CD4-positive, alpha-beta T cell (primary cell): ENCODE measurements at regions not wholly inside any gene's neighbourhood (a gene's known extent, or its start where the extent isn't known, plus 50 kb on each side); places are given as distances from the start of the nearest gene placed in this dataset.
"Not testable (repeated sequence)": the region's sequence is repeated elsewhere in the genome, so short reads cannot be mapped to it uniquely, and the experiment has no call there.

Source experiments
- ATAC-seq: fragments of 200-7000 bp; cut with Tn5 transposase; one replicate; pipeline ENCODE4 v1.10.0; 2022; ENCODE audit warnings: mild to moderate bottlenecking; ENCODE audit not compliant: poor library complexity
- CTCF ChIA-PET: fragments of 350-600 bp; sonication (Branson Sonifier 250); formaldehyde crosslinking; loops from one replicate; lab custom pipeline; 2021; ENCODE audit warnings: antibody characterized with exemption, inconsistent platforms; lab: Charles Lee
- POLR2A ChIA-PET: fragments of 350-600 bp; sonication (Branson Sonifier 250); formaldehyde crosslinking; loops from one replicate; lab custom pipeline; 2021; ENCODE audit warnings: antibody characterized with exemption, inconsistent platforms; lab: Charles Lee
- DNase-seq, 14 experiments: peaks; one replicate each; pipeline ENCODE4 v3.0.0-alpha.2; 2013 to 2020; ENCODE audit warnings: mixed read lengths in 2 of 14
- H3K27ac ChIP-seq, 2 donors: one replicate each; pipeline versions ENCODE4 v1.5.1 to v1.7.0; 2013; ENCODE audit warnings: low read length in 2 of 2, low read depth in 1 of 2, mild to moderate bottlenecking in 1 of 2
- H3K27me3 ChIP-seq, 2 experiments: 1 replicate in 1 of 2; 2 replicates in 1 of 2; pipeline versions ENCODE4 v1.6.1 to v1.7.0; 2013; ENCODE audit warnings: low read length in 2 of 2, control low read depth in 1 of 2, mild to moderate bottlenecking in 1 of 2, moderate library complexity in 1 of 2; ENCODE audit not compliant: insufficient read depth in 2 of 2, control insufficient read depth in 1 of 2
- H3K36me3 ChIP-seq: one replicate; pipeline ENCODE4 v1.6.1; 2013; ENCODE audit warnings: low read length, control low read depth; ENCODE audit not compliant: insufficient read depth
- H3K4me1 ChIP-seq: one replicate; pipeline ENCODE4 v1.6.1; 2013; ENCODE audit warnings: low read length, control low read depth; ENCODE audit not compliant: insufficient read depth
- H3K4me3 ChIP-seq: one replicate; pipeline ENCODE4 v1.5.1; 2013; ENCODE audit warnings: mild to moderate bottlenecking, low read length, moderate library complexity
- H3K9me3 ChIP-seq, 2 experiments: 1 replicate in 1 of 2; 2 replicates in 1 of 2; pipeline versions ENCODE4 v1.6.1 to v1.7.0; 2013; ENCODE audit warnings: low read length in 2 of 2, mild to moderate bottlenecking in 2 of 2, control low read depth in 1 of 2, moderate library complexity in 1 of 2; ENCODE audit not compliant: control insufficient read depth in 1 of 2, insufficient read depth in 1 of 2
- H3K27ac Mint-ChIP-seq: one replicate; pipeline ENCODE4 v1.8.0; 2020; ENCODE audit warnings: mixed read lengths
- H3K27me3 Mint-ChIP-seq: one replicate; pipeline ENCODE4 v1.8.0; 2021; ENCODE audit warnings: mixed read lengths
- H3K36me3 Mint-ChIP-seq: one replicate; pipeline ENCODE4 v1.8.0; 2021; ENCODE audit warnings: low read depth, mixed read lengths
- H3K4me1 Mint-ChIP-seq: one replicate; pipeline ENCODE4 v1.8.0; 2021; ENCODE audit warnings: low read depth, mixed read lengths
- H3K4me3 Mint-ChIP-seq: one replicate; pipeline ENCODE4 v1.8.0; 2020; ENCODE audit warnings: mild to moderate bottlenecking, mixed read lengths
- H3K9me3 Mint-ChIP-seq: one replicate; pipeline ENCODE4 v1.8.0; 2020; ENCODE audit warnings: mixed read lengths
- CTCF ChIP-seq: fragments of 200-600 bp; IDR thresholded peaks from one replicate; pipeline ENCODE4 v1.8.0; 2022; ENCODE audit warnings: antibody characterized with exemption, mild to moderate bottlenecking
- intact Hi-C, 2 experiments: fragments of 100-400 bp; cut with DNase I in 1 of 2; cut with micrococcal nuclease in 1 of 2; formaldehyde crosslinking; loops; one replicate each; pipeline versions ENCODE4 v1.15.1 to v1.9.0; 2023 to 2025; cut with DNase I, micrococcal nuclease

GRCh38 chr7:6962871-6963270 lies 136.8 kb upstream of the CCZ1B start:
- H3K27me3 Mint-ChIP-seq = peaks cover 38% of the 10 kb centered on the region
- H3K4me1 Mint-ChIP-seq, H3K27me3 ChIP-seq, H3K36me3 ChIP-seq, CTCF ChIA-PET, POLR2A ChIA-PET, H3K4me1 ChIP-seq, DNase-seq, ATAC-seq, H3K27ac ChIP-seq, H3K4me3 Mint-ChIP-seq, H3K9me3 Mint-ChIP-seq, H3K27ac Mint-ChIP-seq, H3K36me3 Mint-ChIP-seq, H3K9me3 ChIP-seq, H3K4me3 ChIP-seq: not testable (repeated sequence)
- intact Hi-C loops = loop anchor here (10.0 kb wide), 2 partner anchors 1252 to 1332 kb away; no protein-coding TSS in a partner anchor

GRCh38 chr7:6965051-6965450 lies 139.0 kb upstream of the CCZ1B start:
- H3K27ac Mint-ChIP-seq, H3K9me3 ChIP-seq, H3K36me3 ChIP-seq, H3K4me3 Mint-ChIP-seq, H3K9me3 Mint-ChIP-seq, H3K4me3 ChIP-seq, POLR2A ChIA-PET, H3K4me1 Mint-ChIP-seq, H3K27ac ChIP-seq, CTCF ChIA-PET, H3K36me3 Mint-ChIP-seq, H3K27me3 ChIP-seq, ATAC-seq, H3K4me1 ChIP-seq: not testable (repeated sequence)
- intact Hi-C loops = loop anchor here (1.0 to 10.0 kb wide), 6 partner anchors 92 to 1330 kb away; no protein-coding TSS in a partner anchor
- DNase-seq = peak; percentile 46 to 68 (median 60)
- peaks cover 31% of the 10 kb centered on the region for H3K27me3 Mint-ChIP-seq
- TF ChIP-seq CTCF = peak; percentile 40

GRCh38 chr7:6970180-6970579 lies 144.1 kb upstream of the CCZ1B start:
- H3K9me3 ChIP-seq, H3K27me3 Mint-ChIP-seq, H3K36me3 Mint-ChIP-seq, H3K4me1 Mint-ChIP-seq, H3K9me3 Mint-ChIP-seq, DNase-seq, intact Hi-C loops, H3K4me1 ChIP-seq, H3K27me3 ChIP-seq, POLR2A ChIA-PET, H3K27ac ChIP-seq, H3K4me3 ChIP-seq, CTCF ChIA-PET, ATAC-seq, H3K36me3 ChIP-seq, H3K27ac Mint-ChIP-seq, H3K4me3 Mint-ChIP-seq: not testable (repeated sequence)

- POLR2A ChIA-PET, H3K27ac ChIP-seq, CTCF ChIA-PET, H3K4me1 Mint-ChIP-seq, H3K27ac Mint-ChIP-seq, H3K4me3 ChIP-seq, H3K36me3 ChIP-seq, DNase-seq, H3K9me3 Mint-ChIP-seq, intact Hi-C loops, H3K4me3 Mint-ChIP-seq, ATAC-seq, H3K27me3 ChIP-seq, H3K4me1 ChIP-seq, H3K27me3 Mint-ChIP-seq, H3K36me3 Mint-ChIP-seq: not testable (repeated sequence)
- peaks cover 0 to 12% of the 10 kb centered on the region in 2 experiments for H3K9me3 ChIP-seq
These were observed 148.8 kb upstream of the CCZ1B start for GRCh38 chr7:6974876-6975275.

GRCh38 chr7:6975346-6975745 lies 149.3 kb upstream of the CCZ1B start:
- H3K4me3 ChIP-seq, intact Hi-C loops, H3K27me3 Mint-ChIP-seq, ATAC-seq, H3K27ac Mint-ChIP-seq, H3K27me3 ChIP-seq, H3K27ac ChIP-seq, CTCF ChIA-PET, H3K9me3 Mint-ChIP-seq, H3K36me3 Mint-ChIP-seq, H3K4me1 ChIP-seq, POLR2A ChIA-PET, H3K4me1 Mint-ChIP-seq, DNase-seq, H3K36me3 ChIP-seq, H3K4me3 Mint-ChIP-seq: not testable (repeated sequence)
- H3K9me3 ChIP-seq = peaks cover 0 to 12% of the 10 kb centered on the region in 2 experiments

- DNase-seq, H3K4me1 ChIP-seq, H3K36me3 Mint-ChIP-seq, H3K27ac ChIP-seq, H3K4me3 Mint-ChIP-seq, CTCF ChIA-PET, H3K27me3 ChIP-seq, H3K27me3 Mint-ChIP-seq, H3K27ac Mint-ChIP-seq, H3K4me1 Mint-ChIP-seq, POLR2A ChIA-PET, H3K36me3 ChIP-seq, H3K4me3 ChIP-seq, intact Hi-C loops, ATAC-seq, H3K9me3 Mint-ChIP-seq: not testable (repeated sequence)
- peaks cover 0 to 12% of the 10 kb centered on the region in 2 experiments for H3K9me3 ChIP-seq
These were observed 151.3 kb upstream of the CCZ1B start for GRCh38 chr7:6977368-6977767.

GRCh38 chr7:6978326-6978725 lies 152.3 kb upstream of the CCZ1B start:
- H3K4me3 Mint-ChIP-seq, ATAC-seq, intact Hi-C loops, H3K27ac Mint-ChIP-seq, H3K27me3 Mint-ChIP-seq, H3K27me3 ChIP-seq, CTCF ChIA-PET, POLR2A ChIA-PET, H3K4me3 ChIP-seq, H3K4me1 Mint-ChIP-seq, H3K36me3 Mint-ChIP-seq, H3K27ac ChIP-seq, H3K4me1 ChIP-seq, DNase-seq, H3K9me3 Mint-ChIP-seq, H3K36me3 ChIP-seq: not testable (repeated sequence)
- H3K9me3 ChIP-seq = peaks cover 0 to 12% of the 10 kb centered on the region in 2 experiments
